ENCODE measurements at regions not wholly inside any gene's neighbourhood (a gene's known extent, or its start where the extent isn't known, plus 50 kb on each side); places are given as distances from the start of the nearest gene placed in this dataset.

DNA sequence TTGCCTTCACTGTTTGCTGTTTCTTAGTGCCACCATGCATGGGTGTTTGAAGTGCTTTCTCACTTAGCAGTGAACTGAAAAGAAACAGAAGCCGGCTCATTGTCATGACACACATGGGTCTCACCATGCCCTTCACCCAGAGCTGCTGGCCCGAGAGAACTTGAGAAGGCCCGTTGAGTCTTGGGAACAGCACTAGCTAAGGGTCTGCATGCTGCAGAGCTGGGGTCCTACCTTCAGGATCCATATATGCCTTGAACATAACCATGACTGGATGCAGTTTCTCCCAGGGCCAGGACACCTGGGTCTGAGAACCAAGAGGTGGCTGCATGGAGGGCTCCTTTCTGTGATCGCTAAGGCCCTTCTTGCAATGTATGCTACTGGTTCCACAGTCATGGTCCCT lies 245.5 kb upstream of the HS6ST1 start:
- no peaks in the 10 kb centered on the region for H3K27me3 ChIP-seq
- WGBS (ENCODE audit: insufficient coverage, low coverage, low lambda C conversion rate, missing lambda C conversion rate) = 93% methylated on average over 3 of the region's 4 CpGs
- intact Hi-C loops (cut with DNase I) = no loop called here
- no peaks in the 10 kb centered on the region for H3K36me3 ChIP-seq
- H3K4me3 ChIP-seq = no peak overlapping the region
- no peaks in the 10 kb centered on the region for H3K4me1 ChIP-seq
- no peak for ATAC-seq
- no peak overlapping the region for H3K27ac ChIP-seq
- TF ChIP-seq, protein P1, sequence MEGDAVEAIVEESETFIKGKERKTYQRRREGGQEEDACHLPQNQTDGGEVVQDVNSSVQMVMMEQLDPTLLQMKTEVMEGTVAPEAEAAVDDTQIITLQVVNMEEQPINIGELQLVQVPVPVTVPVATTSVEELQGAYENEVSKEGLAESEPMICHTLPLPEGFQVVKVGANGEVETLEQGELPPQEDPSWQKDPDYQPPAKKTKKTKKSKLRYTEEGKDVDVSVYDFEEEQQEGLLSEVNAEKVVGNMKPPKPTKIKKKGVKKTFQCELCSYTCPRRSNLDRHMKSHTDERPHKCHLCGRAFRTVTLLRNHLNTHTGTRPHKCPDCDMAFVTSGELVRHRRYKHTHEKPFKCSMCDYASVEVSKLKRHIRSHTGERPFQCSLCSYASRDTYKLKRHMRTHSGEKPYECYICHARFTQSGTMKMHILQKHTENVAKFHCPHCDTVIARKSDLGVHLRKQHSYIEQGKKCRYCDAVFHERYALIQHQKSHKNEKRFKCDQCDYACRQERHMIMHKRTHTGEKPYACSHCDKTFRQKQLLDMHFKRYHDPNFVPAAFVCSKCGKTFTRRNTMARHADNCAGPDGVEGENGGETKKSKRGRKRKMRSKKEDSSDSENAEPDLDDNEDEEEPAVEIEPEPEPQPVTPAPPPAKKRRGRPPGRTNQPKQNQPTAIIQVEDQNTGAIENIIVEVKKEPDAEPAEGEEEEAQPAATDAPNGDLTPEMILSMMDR (IDR thresholded peaks at IDR 0.05) = no peak
- TF ChIP-seq POLR2A (IDR thresholded peaks at IDR 0.05) = no peak
- peak in 1 of 3 donors; percentile 7 for DNase-seq
- H3K9me3 ChIP-seq = no peaks in the 10 kb centered on the region

DNA sequence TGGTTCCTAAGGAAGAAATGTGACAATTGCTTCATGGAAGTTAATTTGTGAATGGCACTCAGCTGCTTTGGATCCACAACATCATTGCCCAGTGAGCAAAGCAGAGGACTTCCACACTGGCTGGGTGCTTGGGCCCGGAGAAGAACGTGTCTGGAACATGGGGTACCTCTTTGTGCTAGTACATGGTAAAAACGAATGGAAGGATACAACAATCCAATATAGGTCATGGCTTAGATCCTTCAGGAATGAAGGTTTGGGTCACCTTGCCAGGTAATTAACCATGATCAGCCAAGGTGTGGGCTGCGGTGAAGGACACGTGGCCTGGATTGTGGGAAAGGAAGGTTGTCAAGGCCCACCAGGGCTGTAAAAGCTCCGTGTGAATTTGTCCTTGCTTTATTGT lies 245.9 kb upstream of the HS6ST1 start:
- Histone ChIP-seq H3K27me3 (no peaks in the 10 kb centered on the region), H3K4me1 (no peaks in the 10 kb centered on the region), H3K36me3 (no peaks in the 10 kb centered on the region), H3K9me3 (no peaks in the 10 kb centered on the region), H3K27ac (no peak overlapping the region), H3K4me3 (no peak overlapping the region)
- intact Hi-C loops (cut with DNase I) = no loop called here
- ATAC-seq (no peak), DNase-seq (peak in 1 of 3 donors; percentile 9)
- WGBS (ENCODE audit: insufficient coverage, low coverage, low lambda C conversion rate, missing lambda C conversion rate) = 55% methylated on average over 2 of the region's 6 CpGs
- TF ChIP-seq, protein P1 (IDR thresholded peaks at IDR 0.05) = no peak
- no peak for TF ChIP-seq POLR2A (IDR thresholded peaks at IDR 0.05)

DNA sequence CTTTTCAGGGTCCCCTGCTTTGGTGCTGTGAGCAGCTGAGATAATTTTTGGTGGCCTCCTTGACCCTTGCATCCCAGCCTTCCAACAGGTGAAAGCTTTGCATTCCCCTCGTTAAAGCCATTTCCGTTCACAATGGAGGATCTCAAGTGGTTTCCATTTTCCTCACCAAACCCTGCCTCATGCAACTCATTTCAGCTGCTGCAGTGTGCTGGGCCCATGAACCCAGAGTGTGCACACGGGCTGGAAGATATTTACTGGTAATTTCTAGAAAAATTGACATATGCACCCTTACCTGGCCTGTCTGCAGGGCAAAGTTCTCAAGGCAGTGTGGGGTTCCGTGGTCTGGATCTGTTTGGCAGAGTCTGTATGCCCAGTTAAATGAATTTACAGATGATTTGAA lies 246.8 kb upstream of the HS6ST1 start:
- ATAC-seq (no peak), DNase-seq (no peak)
- Histone ChIP-seq H3K27ac (no peak overlapping the region), H3K4me1 (no peaks in the 10 kb centered on the region), H3K36me3 (no peaks in the 10 kb centered on the region), H3K27me3 (no peaks in the 10 kb centered on the region), H3K4me3 (no peak overlapping the region), H3K9me3 (no peaks in the 10 kb centered on the region)
- TF ChIP-seq, protein P1 (IDR thresholded peaks at IDR 0.05) = no peak
- no peak for TF ChIP-seq POLR2A (IDR thresholded peaks at IDR 0.05)
- intact Hi-C loops (cut with DNase I) = no loop called here
- 65% methylated on average over 2 of the region's 4 CpGs for WGBS (ENCODE audit: insufficient coverage, low coverage, low lambda C conversion rate, missing lambda C conversion rate)

DNA sequence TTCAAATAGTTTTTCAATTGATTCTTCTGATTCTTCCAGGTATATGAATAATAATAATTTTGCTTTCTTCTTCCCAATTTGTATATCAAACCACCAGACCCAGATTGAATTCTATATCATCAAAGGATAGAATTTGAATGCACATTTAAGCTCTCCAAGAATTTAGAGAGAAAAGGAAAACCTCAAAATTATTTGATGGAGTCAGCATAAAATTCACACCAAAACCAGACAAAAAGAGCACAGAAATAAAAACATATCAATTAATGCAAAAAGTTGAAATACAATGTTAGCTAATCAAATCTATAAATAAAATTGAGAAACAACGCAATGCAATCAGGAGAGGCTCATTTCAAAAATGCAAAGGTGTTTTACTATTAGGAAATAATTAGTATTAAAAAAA lies 248.0 kb upstream of the HS6ST1 start:
- WGBS (ENCODE audit: insufficient coverage, low coverage, low lambda C conversion rate, missing lambda C conversion rate) = 72% methylated on average over 1 of the region's 1 CpG
- H3K4me1 ChIP-seq = no peaks in the 10 kb centered on the region
- TF ChIP-seq, protein P1 (IDR thresholded peaks at IDR 0.05) = no peak
- TF ChIP-seq POLR2A (IDR thresholded peaks at IDR 0.05) = no peak
- H3K27ac ChIP-seq = no peak overlapping the region
- H3K36me3 ChIP-seq = no peaks in the 10 kb centered on the region
- H3K9me3 ChIP-seq = no peaks in the 10 kb centered on the region
- H3K4me3 ChIP-seq = no peak overlapping the region
- intact Hi-C loops (cut with DNase I) = no loop called here
- no peak for ATAC-seq
- no peaks in the 10 kb centered on the region for H3K27me3 ChIP-seq
- DNase-seq = no peak

DNA sequence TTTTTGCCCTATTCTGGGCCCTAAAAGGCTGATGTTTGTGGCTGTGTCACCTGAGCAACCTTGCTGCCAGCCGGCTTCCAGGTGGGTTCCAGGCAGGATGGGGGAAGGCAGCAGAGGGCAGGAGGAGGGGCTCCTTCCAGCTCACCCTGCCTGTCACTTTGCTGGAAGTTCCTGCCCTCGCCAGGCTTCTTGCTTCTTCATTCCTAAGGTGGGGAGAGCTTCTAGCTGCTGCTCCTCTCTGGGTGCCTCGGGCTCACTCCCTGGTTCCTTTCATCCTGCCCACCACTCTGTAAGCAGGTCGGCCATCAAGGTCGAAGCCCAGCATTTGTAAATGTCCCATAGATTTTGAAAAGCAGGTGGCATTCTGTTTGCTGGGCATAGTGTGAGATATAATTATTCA lies 249.4 kb upstream of the HS6ST1 start:
- Histone ChIP-seq H3K4me3 (no peak overlapping the region), H3K36me3 (no peaks in the 10 kb centered on the region), H3K27me3 (no peaks in the 10 kb centered on the region), H3K27ac (no peak overlapping the region), H3K4me1 (no peaks in the 10 kb centered on the region), H3K9me3 (no peaks in the 10 kb centered on the region)
- intact Hi-C loops (cut with DNase I) = no loop called here
- WGBS (ENCODE audit: insufficient coverage, low coverage, low lambda C conversion rate, missing lambda C conversion rate) = 68% methylated on average over 4 of the region's 5 CpGs
- TF ChIP-seq, protein P1 (IDR thresholded peaks at IDR 0.05) = no peak
- no peak for TF ChIP-seq POLR2A (IDR thresholded peaks at IDR 0.05)
- ATAC-seq = no peak
- DNase-seq = no peak

All from right lobe of liver (tissue), 6 donors.